ENCODE measurements at regions not wholly inside any gene's neighbourhood (a gene's known extent, or its start where the extent isn't known, plus 50 kb on each side); places are given as distances from the start of the nearest gene placed in this dataset.

- no peak for DNase-seq (ENCODE audit: low read depth)
These were observed 139.8 kb downstream of the HNMT start for GRCh38 chr2:138104071-138104470.

- DNase-seq (ENCODE audit: low read depth), result no peak
These were observed 141.1 kb downstream of the HNMT start for GRCh38 chr2:138105358-138105757.

GRCh38 chr2:138106606-138107005 is 142.3 kb downstream of the HNMT start:
- no peak for DNase-seq (ENCODE audit: low read depth)

- no peak for DNase-seq (ENCODE audit: low read depth)
These were observed 143.0 kb downstream of the HNMT start for GRCh38 chr2:138107288-138107687.

GRCh38 chr2:138110453-138111083 is 146.3 kb downstream of the HNMT start:
- DNase-seq (ENCODE audit: low read depth), result no peak

GRCh38 chr2:138112536-138112935 is 148.3 kb downstream of the HNMT start:
- DNase-seq (ENCODE audit: low read depth), result no peak

- peak; percentile 73 for DNase-seq (ENCODE audit: low read depth)
These were observed 149.7 kb downstream of the HNMT start for GRCh38 chr2:138113871-138114525.

GRCh38 chr2:138115666-138116065 is 151.4 kb downstream of the HNMT start:
- DNase-seq (ENCODE audit: low read depth), result peak; percentile 54

- DNase-seq (ENCODE audit: low read depth), result no peak
These were observed 152.2 kb downstream of the HNMT start for GRCh38 chr2:138116456-138116855.

GRCh38 chr2:138121666-138122661 is 157.7 kb downstream of the HNMT start:
- no peak for DNase-seq (ENCODE audit: low read depth)

- DNase-seq (ENCODE audit: low read depth), result no peak
These were observed 158.6 kb downstream of the HNMT start for GRCh38 chr2:138122891-138123290.

GRCh38 chr2:138123741-138124140 is 159.5 kb downstream of the HNMT start:
- DNase-seq (ENCODE audit: low read depth), result no peak

GRCh38 chr2:138124521-138124920 is 160.2 kb downstream of the HNMT start:
- no peak for DNase-seq (ENCODE audit: low read depth)

- DNase-seq (ENCODE audit: low read depth), result no peak
These were observed 161.3 kb downstream of the HNMT start for GRCh38 chr2:138125306-138126288.

- DNase-seq (ENCODE audit: low read depth), result no peak
These were observed 167.8 kb downstream of the HNMT start for GRCh38 chr2:138132108-138132507.

- DNase-seq (ENCODE audit: low read depth), result no peak
These were observed 173.7 kb downstream of the HNMT start for GRCh38 chr2:138137949-138138348.

GRCh38 chr2:138147796-138148195 is 183.5 kb downstream of the HNMT start:
- DNase-seq (ENCODE audit: low read depth), result peak; percentile 34

GRCh38 chr2:138155304-138155703 is 191.0 kb downstream of the HNMT start:
- peak; percentile 67 for DNase-seq (ENCODE audit: low read depth)

GRCh38 chr2:138157372-138157771 is 193.1 kb downstream of the HNMT start:
- DNase-seq (ENCODE audit: low read depth), result no peak

- DNase-seq (ENCODE audit: low read depth), result no peak
These were observed 206.2 kb downstream of the HNMT start for GRCh38 chr2:138170485-138170884.

GRCh38 chr2:138171244-138171643 is 207.0 kb downstream of the HNMT start:
- DNase-seq (ENCODE audit: low read depth), result no peak

Data from myocyte (in vitro differentiated cells).